ENCODE measurements at regions not wholly inside any gene's neighbourhood (a gene's known extent, or its start where the extent isn't known, plus 50 kb on each side); places are given as distances from the start of the nearest gene placed in this dataset.

DNA sequence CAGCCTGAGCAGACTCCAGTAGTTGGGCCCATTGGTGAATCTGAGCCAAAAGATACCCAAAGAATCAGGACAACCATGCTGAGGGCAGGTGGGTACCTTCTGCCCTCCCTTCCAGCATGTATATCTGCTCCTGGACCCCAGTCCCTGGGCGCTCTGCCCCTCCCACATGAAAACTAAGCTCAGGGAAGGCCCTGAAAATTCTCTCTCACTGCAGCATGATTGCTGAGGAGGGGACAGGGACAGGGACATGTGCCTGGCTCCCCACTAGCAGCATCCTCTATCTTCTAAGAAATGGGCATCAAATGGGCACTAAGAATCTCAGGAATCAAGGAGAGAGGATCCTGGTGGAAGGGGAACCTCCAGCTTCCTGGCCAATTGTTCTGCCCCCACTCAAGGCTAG lies 446.0 kb downstream of the MATN1 start (continued):
- TF ChIP-seq FLYWCH1 (CRISPR knock-in tag; IDR thresholded peaks at IDR 0.05) (no peak), HNRNPK (IDR thresholded peaks at IDR 0.05; ENCODE audit: low read depth, low read length, poor library complexity, severe bottlenecking) (no peak)
- TF ChIP-seq, protein P1, sequence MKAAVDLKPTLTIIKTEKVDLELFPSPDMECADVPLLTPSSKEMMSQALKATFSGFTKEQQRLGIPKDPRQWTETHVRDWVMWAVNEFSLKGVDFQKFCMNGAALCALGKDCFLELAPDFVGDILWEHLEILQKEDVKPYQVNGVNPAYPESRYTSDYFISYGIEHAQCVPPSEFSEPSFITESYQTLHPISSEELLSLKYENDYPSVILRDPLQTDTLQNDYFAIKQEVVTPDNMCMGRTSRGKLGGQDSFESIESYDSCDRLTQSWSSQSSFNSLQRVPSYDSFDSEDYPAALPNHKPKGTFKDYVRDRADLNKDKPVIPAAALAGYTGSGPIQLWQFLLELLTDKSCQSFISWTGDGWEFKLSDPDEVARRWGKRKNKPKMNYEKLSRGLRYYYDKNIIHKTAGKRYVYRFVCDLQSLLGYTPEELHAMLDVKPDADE (CRISPR knock-in tag; IDR thresholded peaks at IDR 0.05), result no peak

DNA sequence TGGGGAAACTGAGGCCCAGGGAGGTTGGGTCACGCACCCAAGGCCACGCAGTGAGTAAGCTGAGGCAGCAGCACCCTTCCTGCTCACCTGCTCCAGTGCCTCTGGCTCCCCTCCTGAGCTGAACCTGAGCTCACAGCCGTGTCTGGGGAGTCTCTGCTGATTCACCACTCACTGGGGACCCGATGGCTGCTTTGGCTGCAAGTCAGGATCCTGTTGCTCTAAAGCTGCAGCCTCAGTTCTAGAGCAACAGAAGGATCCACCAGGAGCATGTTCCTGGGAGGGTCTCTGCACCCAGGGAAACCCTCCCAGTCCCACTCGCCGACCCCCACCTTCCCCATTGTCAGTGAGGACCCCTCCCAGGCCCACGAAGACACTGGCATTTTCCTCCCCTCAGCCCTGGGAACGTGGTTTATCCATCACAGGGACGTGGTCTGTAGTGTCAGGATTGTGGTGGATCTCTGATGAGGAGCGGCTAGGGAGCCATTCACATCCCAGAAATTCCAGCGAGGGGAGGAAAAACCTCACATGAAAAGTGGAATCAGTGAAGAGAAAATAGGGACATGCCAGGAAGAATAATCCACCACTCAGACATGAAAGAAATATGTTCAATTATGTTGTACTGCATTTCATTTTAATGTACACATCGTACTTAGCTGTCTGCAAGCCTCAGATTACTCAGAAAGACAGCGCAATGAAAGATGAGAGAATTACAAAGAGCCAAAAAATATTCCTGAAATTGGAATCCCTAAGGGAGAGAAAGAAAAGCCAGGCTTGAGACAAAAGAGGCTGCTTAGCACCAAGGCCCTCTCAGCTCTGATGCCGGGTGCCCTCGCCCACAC lies 447.2 kb downstream of the MATN1 start:
- Histone ChIP-seq H3K27me3 (ENCODE audit: control insufficient read depth in 1 of 2, insufficient read depth in 2 of 2, low read length in 2 of 2) (peaks cover 1 to 3% of the 10 kb centered on the region in 2 experiments; a peak in 1 of 5 replicates), H3K4me1 (ENCODE audit: insufficient read depth, low read length) (no peaks in the 10 kb centered on the region), H3K4me2 (ENCODE audit: low read depth, low read length) (no peak overlapping the region), H3K27ac (ENCODE audit: extremely low read length, insufficient read depth, low read length) (no peak overlapping the region), H3K36me3 (replicated peaks in 1 of 2; ENCODE audit: control insufficient read depth in 1 of 2, insufficient read depth in 2 of 2, low read length in 2 of 2) (no peaks in the 10 kb centered on the region), H3K9ac (ENCODE audit: insufficient read depth, low read depth, low read length) (no peak overlapping the region), H2AFZ (ENCODE audit: low read length) (no peak overlapping the region), H3K79me2 (ENCODE audit: insufficient read depth, low read length) (no peaks in the 10 kb centered on the region), H3K9me3 (ENCODE audit: low read length) (no peaks in the 10 kb centered on the region), H4K20me1 (ENCODE audit: insufficient read depth, low read length) (no peaks in the 10 kb centered on the region), H3K4me3 (replicated peaks in 1 of 3; ENCODE audit: insufficient read depth in 1 of 3, low read depth in 2 of 3, low read length in 3 of 3) (no peak overlapping the region)
- no peak for ATAC-seq
- BruUV-seq (replicated peaks), result no TSS peak
- in situ Hi-C loops (cut with HindIII; ENCODE audit: extremely low pct_ligation_motif_present, low pct_unique_long_range_greater_than_20kb) (no loop called here), intact Hi-C loops (cut with micrococcal nuclease; ENCODE audit: unreplicated experiment) (no loop called here)
- WGBS (ENCODE audit: low lambda C conversion rate), result 19% methylated on average over 11 of the region's 15 CpGs
- no peak for TF ChIP-seq TAF1 (CRISPR knock-in tag; IDR thresholded peaks at IDR 0.05)
- TF ChIP-seq, protein P2, sequence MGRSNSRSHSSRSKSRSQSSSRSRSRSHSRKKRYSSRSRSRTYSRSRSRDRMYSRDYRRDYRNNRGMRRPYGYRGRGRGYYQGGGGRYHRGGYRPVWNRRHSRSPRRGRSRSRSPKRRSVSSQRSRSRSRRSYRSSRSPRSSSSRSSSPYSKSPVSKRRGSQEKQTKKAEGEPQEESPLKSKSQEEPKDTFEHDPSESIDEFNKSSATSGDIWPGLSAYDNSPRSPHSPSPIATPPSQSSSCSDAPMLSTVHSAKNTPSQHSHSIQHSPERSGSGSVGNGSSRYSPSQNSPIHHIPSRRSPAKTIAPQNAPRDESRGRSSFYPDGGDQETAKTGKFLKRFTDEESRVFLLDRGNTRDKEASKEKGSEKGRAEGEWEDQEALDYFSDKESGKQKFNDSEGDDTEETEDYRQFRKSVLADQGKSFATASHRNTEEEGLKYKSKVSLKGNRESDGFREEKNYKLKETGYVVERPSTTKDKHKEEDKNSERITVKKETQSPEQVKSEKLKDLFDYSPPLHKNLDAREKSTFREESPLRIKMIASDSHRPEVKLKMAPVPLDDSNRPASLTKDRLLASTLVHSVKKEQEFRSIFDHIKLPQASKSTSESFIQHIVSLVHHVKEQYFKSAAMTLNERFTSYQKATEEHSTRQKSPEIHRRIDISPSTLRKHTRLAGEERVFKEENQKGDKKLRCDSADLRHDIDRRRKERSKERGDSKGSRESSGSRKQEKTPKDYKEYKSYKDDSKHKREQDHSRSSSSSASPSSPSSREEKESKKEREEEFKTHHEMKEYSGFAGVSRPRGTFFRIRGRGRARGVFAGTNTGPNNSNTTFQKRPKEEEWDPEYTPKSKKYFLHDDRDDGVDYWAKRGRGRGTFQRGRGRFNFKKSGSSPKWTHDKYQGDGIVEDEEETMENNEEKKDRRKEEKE (IDR thresholded peaks at IDR 0.05), result no peak
- CTCF ChIA-PET (ENCODE audit: low intra/inter-chr PET ratio, low total read pairs), result no interaction called here
- no peak for DNase-seq (ENCODE audit: low spot score)
- POLR2A ChIA-PET, result no interaction called here
- FAIRE-seq, result no peak
